H1 (cell line): ENCODE measurements at regions not wholly inside any gene's neighbourhood (a gene's known extent, or its start where the extent isn't known, plus 50 kb on each side); places are given as distances from the start of the nearest gene placed in this dataset.

ENCODE experiments used
- CTCF ChIA-PET: fragments of 300-600 bp; sonication (Branson Sonifier 250); formaldehyde crosslinking; loops from one replicate; lab custom pipeline; 2021; ENCODE audit not compliant: partially characterized antibody; lab: Charles Lee
- POLR2A ChIA-PET: fragments of 300-600 bp; sonication (Branson Sonifier 250); formaldehyde crosslinking; loops from one replicate; lab custom pipeline; 2021; ENCODE audit warnings: inconsistent platforms; ENCODE audit not compliant: partially characterized antibody; lab: Charles Lee
- DNase-seq, 2 experiments: peaks; one replicate each; pipeline versions ENCODE4 v3.0.0 to v3.0.0-alpha.2; 2010 to 2022; ENCODE audit warnings: low spot score in 2 of 2, low read depth in 1 of 2, mixed read lengths in 1 of 2
- FAIRE-seq: peaks from 2 replicates; lab custom pipeline; 2011; peaks lifted over from hg19 to GRCh38; lab: Jason Lieb, UNC
- H2AFZ ChIP-seq: 2 replicates; pipeline ENCODE4 v1.8.1; 2012; ENCODE audit warnings: low read length, inconsistent platforms
- H2AK5ac ChIP-seq: 2 replicates; pipeline ENCODE4 v1.6.1; 2013; ENCODE audit warnings: low read depth, low read length
- H2BK120ac ChIP-seq: replicated peaks from 2 replicates; pipeline ENCODE3; 2013; ENCODE audit warnings: low read depth, low read length, inconsistent platforms
- H2BK12ac ChIP-seq: 2 replicates; pipeline ENCODE4 v1.6.1; 2013; ENCODE audit warnings: low read depth, low read length
- H2BK15ac ChIP-seq: 2 replicates; pipeline ENCODE4 v1.6.1; 2013; ENCODE audit warnings: low read length
- H2BK20ac ChIP-seq: 2 replicates; pipeline ENCODE4 v1.6.1; 2013; ENCODE audit warnings: low read length
- H2BK5ac ChIP-seq: 2 replicates; pipeline ENCODE4 v1.6.1; 2013; ENCODE audit warnings: low read depth, low read length
- H3K14ac ChIP-seq: 2 replicates; pipeline ENCODE4 v1.6.1; 2013; ENCODE audit warnings: inconsistent platforms; ENCODE audit not compliant: insufficient read length
- H3K18ac ChIP-seq: 2 replicates; pipeline ENCODE4 v1.6.1; 2013; ENCODE audit warnings: low read length; ENCODE audit errors: extremely low read depth
- H3K23ac ChIP-seq: 2 replicates; pipeline ENCODE4 v1.6.1; 2013; ENCODE audit warnings: inconsistent platforms; ENCODE audit not compliant: insufficient read length
- H3K23me2 ChIP-seq: 2 replicates; pipeline ENCODE4 v1.6.1; 2013; ENCODE audit warnings: low read depth, low read length
- H3K27ac ChIP-seq: 2 replicates; pipeline ENCODE4 v1.6.1; 2011; ENCODE audit warnings: low read depth, low read length, inconsistent platforms
- H3K27me3 ChIP-seq, 4 experiments: replicated peaks in 1 of 4; 1 replicate in 1 of 4; 2 replicates in 3 of 4; pipeline versions ENCODE4 v1.6.1 to v1.8.1; 2011 to 2013; ENCODE audit warnings: low read length in 3 of 4, mild to moderate bottlenecking in 3 of 4, inconsistent platforms in 2 of 4, mixed read lengths in 2 of 4, moderate library complexity in 1 of 4; ENCODE audit not compliant: control insufficient read depth in 3 of 4, insufficient read depth in 3 of 4; ENCODE audit errors: extremely low read depth in 1 of 4
- H3K36me3 ChIP-seq, 4 experiments: 2 replicates each; pipeline versions ENCODE4 v1.6.1 to v1.8.1; 2011 to 2013; ENCODE audit warnings: mild to moderate bottlenecking in 4 of 4, low read length in 3 of 4, moderate library complexity in 2 of 4, control low read depth in 1 of 4, inconsistent platforms in 1 of 4; ENCODE audit not compliant: insufficient read depth in 4 of 4, control insufficient read depth in 2 of 4
- H3K4ac ChIP-seq: replicated peaks from 2 replicates; pipeline ENCODE3; 2013; ENCODE audit warnings: low read length, low read depth, mixed read lengths, inconsistent platforms; ENCODE audit not compliant: insufficient read length
- H3K4me1 ChIP-seq, 4 experiments: replicated peaks in 1 of 4; 1 replicate in 1 of 4; 2 replicates in 3 of 4; pipeline versions ENCODE4 v1.6.1 to v1.8.1; 2011 to 2013; ENCODE audit warnings: low read length in 3 of 4, inconsistent platforms in 2 of 4, mixed read lengths in 1 of 4; ENCODE audit not compliant: insufficient read depth in 4 of 4, control insufficient read depth in 3 of 4
- H3K4me2 ChIP-seq, 2 experiments: 2 replicates each; pipeline versions ENCODE4 v1.6.1 to v1.8.1; 2011 to 2013; ENCODE audit warnings: low read depth in 2 of 2, low read length in 2 of 2, control low read depth in 1 of 2, inconsistent platforms in 1 of 2, mild to moderate bottlenecking in 1 of 2; ENCODE audit not compliant: insufficient read depth in 1 of 2
- H3K4me3 ChIP-seq, 4 experiments: fragments of 200-600, 300-600 bp in 1 of 4; sonication (generic), shearing (Covaris generic), sonication (Bioruptor Twin) in 1 of 4; 2 replicates each; pipeline versions ENCODE4 v1.5.1 to v1.8.1; 2011 to 2016; ENCODE audit warnings: low read length in 4 of 4, low read depth in 3 of 4, control low read depth in 2 of 4, inconsistent platforms in 2 of 4, mild to moderate bottlenecking in 2 of 4, mixed read lengths in 1 of 4, moderate library complexity in 1 of 4; ENCODE audit not compliant: insufficient read depth in 2 of 4; ENCODE audit errors: extremely low read depth in 1 of 4
- H3K56ac ChIP-seq: replicated peaks from 2 replicates; pipeline ENCODE3; 2013; ENCODE audit warnings: low read depth, mild to moderate bottlenecking, mixed read lengths, low read length, inconsistent platforms; ENCODE audit not compliant: insufficient read length
- H3K79me1 ChIP-seq: 2 replicates; pipeline ENCODE4 v1.6.1; 2013; ENCODE audit warnings: low read depth, low read length, control low read depth
- H3K79me2 ChIP-seq, 2 experiments: 2 replicates each; pipeline versions ENCODE4 v1.6.1 to v1.8.1; 2012 to 2013; ENCODE audit warnings: low read length in 2 of 2, mild to moderate bottlenecking in 2 of 2, inconsistent platforms in 1 of 2; ENCODE audit not compliant: insufficient read depth in 2 of 2, control insufficient read depth in 1 of 2
- H3K9ac ChIP-seq, 4 experiments: replicated peaks in 1 of 4; 1 replicate in 1 of 4; 2 replicates in 3 of 4; pipeline versions ENCODE4 v1.6.1 to v1.8.1; 2011 to 2013; ENCODE audit warnings: low read depth in 3 of 4, low read length in 3 of 4, control low read depth in 2 of 4, mild to moderate bottlenecking in 2 of 4, moderate library complexity in 2 of 4, inconsistent platforms in 1 of 4; ENCODE audit errors: extremely low read depth in 1 of 4
- H3K9me3 ChIP-seq, 2 experiments: 2 replicates each; pipeline versions ENCODE4 v1.6.1 to v1.8.1; 2012 to 2013; ENCODE audit warnings: mild to moderate bottlenecking in 2 of 2, moderate library complexity in 2 of 2, control low read depth in 1 of 2, inconsistent platforms in 1 of 2, low read depth in 1 of 2, low read length in 1 of 2, mixed read lengths in 1 of 2; ENCODE audit not compliant: insufficient read depth in 2 of 2
- H4K20me1 ChIP-seq, 2 experiments: replicated peaks in 1 of 2; 2 replicates each; pipeline versions ENCODE3 to v1.8.1; 2011 to 2013; ENCODE audit warnings: inconsistent platforms in 2 of 2, low read length in 2 of 2, mild to moderate bottlenecking in 1 of 2; ENCODE audit not compliant: insufficient read depth in 2 of 2, control insufficient read depth in 1 of 2
- H4K5ac ChIP-seq: 2 replicates; pipeline ENCODE4 v1.6.1; 2013; ENCODE audit warnings: low read length, low read depth, mixed read lengths, inconsistent platforms; ENCODE audit not compliant: insufficient read length
- H4K8ac ChIP-seq: 2 replicates; pipeline ENCODE4 v1.8.0; 2013; ENCODE audit warnings: mild to moderate bottlenecking, moderate library complexity, low read length, inconsistent platforms; ENCODE audit not compliant: insufficient read depth; ENCODE audit errors: extremely low read depth
- H4K91ac ChIP-seq: replicated peaks from 2 replicates; pipeline ENCODE3; 2013; ENCODE audit warnings: low read length, mixed read lengths, inconsistent platforms; ENCODE audit not compliant: insufficient read length
- CEBPB ChIP-seq: IDR thresholded peaks from 2 replicates; pipeline ENCODE4 v1.6.1; 2012; ENCODE audit warnings: low read depth, low read length
- CHD2 ChIP-seq: IDR thresholded peaks from 2 replicates; pipeline ENCODE4 v1.6.1; 2012; ENCODE audit warnings: low read length, improper control_type of control experiment
- EGR1 ChIP-seq: IDR thresholded peaks from 2 replicates; pipeline ENCODE4 v1.6.1; 2011; ENCODE audit warnings: low read depth, low read length, borderline replicate concordance
- GTF2F1 ChIP-seq: IDR thresholded peaks from 2 replicates; pipeline ENCODE4 v1.6.1; 2012; ENCODE audit warnings: low read depth, low read length, improper control_type of control experiment, borderline replicate concordance
- HDAC6 ChIP-seq: IDR thresholded peaks from one replicate; pipeline ENCODE4 v1.7.1; 2012; ENCODE audit warnings: low read depth, mild to moderate bottlenecking, inconsistent platforms, low read length, moderate library complexity
- JUND ChIP-seq: IDR thresholded peaks from 2 replicates; pipeline ENCODE4 v1.6.1; 2011; ENCODE audit warnings: mild to moderate bottlenecking, improper control_type of control experiment, low read length
- KDM1A ChIP-seq: fragments of 200-600, 300-600 bp; sonication (generic); IDR thresholded peaks from 2 replicates; pipeline ENCODE4 v1.7.1; 2016; ENCODE audit warnings: mild to moderate bottlenecking, low read length, borderline replicate concordance
- KDM4A ChIP-seq: IDR thresholded peaks from one replicate; pipeline ENCODE4 v1.7.1; 2012; ENCODE audit warnings: low read depth, mild to moderate bottlenecking, moderate library complexity, low read length, inconsistent platforms; ENCODE audit not compliant: severe bottlenecking
- NRF1 ChIP-seq: IDR thresholded peaks from 2 replicates; pipeline ENCODE4 v1.6.1; 2011; ENCODE audit warnings: mild to moderate bottlenecking, low read depth, low read length, improper control_type of control experiment
- RFX5 ChIP-seq: IDR thresholded peaks from 2 replicates; pipeline ENCODE4 v1.6.1; 2011; ENCODE audit warnings: low read depth, low read length, improper control_type of control experiment, borderline replicate concordance
- RNF2 ChIP-seq: fragments of 200-900, 300-1000 bp; sonication (generic); IDR thresholded peaks from 2 replicates; pipeline ENCODE4 v1.7.1; 2016; ENCODE audit warnings: borderline replicate concordance, low read depth, mild to moderate bottlenecking, antibody characterized with exemption, low read length; ENCODE audit not compliant: poor library complexity, severe bottlenecking; ENCODE audit errors: missing control alignments
- SIRT6 ChIP-seq: IDR thresholded peaks from one replicate; pipeline ENCODE4 v1.7.1; 2012; ENCODE audit warnings: low read length, inconsistent platforms
- SIX5 ChIP-seq: IDR thresholded peaks from 2 replicates; pipeline ENCODE4 v1.6.1; 2011; ENCODE audit warnings: mild to moderate bottlenecking, low read depth, low read length
- SP4 ChIP-seq: IDR thresholded peaks from 2 replicates; pipeline ENCODE4 v1.6.1; 2012; ENCODE audit warnings: low read length, inconsistent platforms
- TBP ChIP-seq: IDR thresholded peaks from 2 replicates; pipeline ENCODE4 v1.6.1; 2011; ENCODE audit warnings: low read depth, low read length, improper control_type of control experiment
- WGBS, 2 experiments: shearing (Covaris generic) in 1 of 2; methylation state at CpG; one replicate each; pipeline versions ENCODE4 v1.1.6 to v1.1.7; 2013 to 2015; ENCODE audit warnings: low lambda C conversion rate in 2 of 2, mixed read lengths in 2 of 2, inconsistent platforms in 1 of 2, low coverage in 1 of 2, missing lambda C conversion rate in 1 of 2; ENCODE audit not compliant: insufficient replicate concordance in 2 of 2, insufficient coverage in 1 of 2, insufficient read length in 1 of 2; ENCODE audit errors: extremely low coverage in 1 of 2, missing lambda C conversion rate in 1 of 2; 5-methylcytosine and 5-hydroxymethylcytosine counted together

- Histone ChIP-seq H3K23me2 (no peaks in the 10 kb centered on the region), H2BK20ac (no peak overlapping the region), H2BK15ac (no peak overlapping the region), H2AK5ac (no peak overlapping the region), H2BK5ac (no peak overlapping the region), H3K14ac (no peak overlapping the region), H3K23ac (no peak overlapping the region), H2BK120ac (no peak overlapping the region), H2BK12ac (no peak overlapping the region), H3K4me1 (no peaks in the 10 kb centered on the region), H2AFZ (no peak overlapping the region), H3K79me1 (no peaks in the 10 kb centered on the region), H3K9me3 (no peaks in the 10 kb centered on the region), H3K4ac (no peak overlapping the region), H3K56ac (no peak overlapping the region), H3K27me3 (no peaks in the 10 kb centered on the region), H3K4me3 (no peak overlapping the region), H3K27ac (no peak overlapping the region), H3K9ac (no peak overlapping the region), H3K18ac (no peak overlapping the region), H4K8ac (no peak overlapping the region), H4K5ac (no peak overlapping the region), H4K20me1 (no peaks in the 10 kb centered on the region), H3K36me3 (no peaks in the 10 kb centered on the region), H3K4me2 (no peak overlapping the region), H3K79me2 (no peaks in the 10 kb centered on the region), H4K91ac (no peak overlapping the region)
- CTCF ChIA-PET: interaction anchor here (0.7 kb wide), 1 partner anchor 18 kb away, joined by 4 read pairs; no protein-coding TSS in a partner anchor
- FAIRE-seq (no peak), DNase-seq (no peak)
- 83% methylated on average over 4 of the region's 4 CpGs; no CpG with 5 or more reads in 1 of the 2 experiments for WGBS, 2 experiments
- POLR2A ChIA-PET: no interaction called here
- TF ChIP-seq SIRT6 (no peak), CEBPB (no peak), JUND (no peak), KDM4A (no peak), TBP (no peak), CHD2 (no peak), KDM1A (no peak), NRF1 (no peak), RFX5 (no peak), GTF2F1 (no peak), SP4 (no peak), EGR1 (no peak), SIX5 (no peak), RNF2 (no peak), HDAC6 (no peak)
Measured at GRCh38 chrX:7385131-7385530, 237.2 kb upstream of the PUDP start.
